Mesendoderm (in vitro differentiated cells): ENCODE measurements at regions not wholly inside any gene's neighbourhood (a gene's known extent, or its start where the extent isn't known, plus 50 kb on each side); places are given as distances from the start of the nearest gene placed in this dataset.

Experiments used
- DNase-seq: peaks from one replicate; pipeline ENCODE4 v3.0.0; 2013
- H2AK5ac ChIP-seq: 2 replicates; pipeline ENCODE4 v1.6.1; 2013; ENCODE audit warnings: low read length, inconsistent platforms
- H2BK120ac ChIP-seq: 2 replicates; pipeline ENCODE4 v1.6.1; 2013; ENCODE audit warnings: low read depth, mild to moderate bottlenecking, low read length, moderate library complexity, mixed read lengths
- H2BK15ac ChIP-seq: replicated peaks from 2 replicates; pipeline ENCODE4 v1.6.1; 2013; ENCODE audit warnings: low read depth, mild to moderate bottlenecking, moderate library complexity
- H2BK5ac ChIP-seq: 2 replicates; pipeline ENCODE4 v1.6.1; 2013; ENCODE audit warnings: low read length, inconsistent platforms
- H3K18ac ChIP-seq: 2 replicates; pipeline ENCODE4 v1.6.1; 2013; ENCODE audit warnings: mild to moderate bottlenecking, low read length, mixed read lengths
- H3K23ac ChIP-seq: one replicate; pipeline ENCODE4 v1.6.1; 2013; ENCODE audit warnings: low read length
- H3K27ac ChIP-seq: 2 replicates; pipeline ENCODE4 v1.5.1; 2013; ENCODE audit warnings: low read depth, mild to moderate bottlenecking, inconsistent platforms, low read length, moderate library complexity
- H3K27me3 ChIP-seq: 2 replicates; pipeline ENCODE4 v1.6.1; 2013; ENCODE audit warnings: low read length, control low read depth, mild to moderate bottlenecking, inconsistent platforms; ENCODE audit not compliant: insufficient read depth, poor library complexity
- H3K36me3 ChIP-seq: 2 replicates; pipeline ENCODE4 v1.6.1; 2013; ENCODE audit warnings: low read length, inconsistent platforms; ENCODE audit not compliant: control insufficient read depth, insufficient read depth
- H3K4ac ChIP-seq: one replicate; pipeline ENCODE4 v1.6.1; 2013; ENCODE audit warnings: low read depth, mild to moderate bottlenecking, low read length, moderate library complexity
- H3K4me1 ChIP-seq: 2 replicates; pipeline ENCODE4 v1.6.1; 2013; ENCODE audit warnings: low read depth, low read length, inconsistent platforms; ENCODE audit not compliant: control insufficient read depth
- H3K4me2 ChIP-seq: 2 replicates; pipeline ENCODE4 v1.6.1; 2013; ENCODE audit warnings: low read length
- H3K4me3 ChIP-seq: 2 replicates; pipeline ENCODE4 v1.5.1; 2013; ENCODE audit warnings: mild to moderate bottlenecking, low read length
- H3K56ac ChIP-seq: one replicate; pipeline ENCODE4 v1.6.1; 2013; ENCODE audit warnings: low read length
- H3K79me1 ChIP-seq: 2 replicates; pipeline ENCODE4 v1.6.1; 2013; ENCODE audit warnings: low read length, inconsistent platforms
- H3K79me2 ChIP-seq: 2 replicates; pipeline ENCODE4 v1.6.1; 2013; ENCODE audit warnings: mild to moderate bottlenecking, low read length; ENCODE audit not compliant: control insufficient read depth, insufficient read depth
- H3K9ac ChIP-seq: 2 replicates; pipeline ENCODE4 v1.6.1; 2013; ENCODE audit warnings: low read length, inconsistent platforms
- H4K5ac ChIP-seq: one replicate; pipeline ENCODE4 v1.6.1; 2013; ENCODE audit warnings: low read length
- H4K8ac ChIP-seq: one replicate; pipeline ENCODE4 v1.6.1; 2013; ENCODE audit warnings: low read depth, mild to moderate bottlenecking, control low read depth, low read length, moderate library complexity
- WGBS: extraction: QIAGEN DNeasy Blood & Tissue Kit; methylation state at CpG from one replicate; pipeline ENCODE4 v1.1.7; 2013; ENCODE audit warnings: low lambda C conversion rate, missing lambda C conversion rate; ENCODE audit not compliant: insufficient coverage; ENCODE audit errors: extremely low coverage; 5-methylcytosine and 5-hydroxymethylcytosine counted together

DNA sequence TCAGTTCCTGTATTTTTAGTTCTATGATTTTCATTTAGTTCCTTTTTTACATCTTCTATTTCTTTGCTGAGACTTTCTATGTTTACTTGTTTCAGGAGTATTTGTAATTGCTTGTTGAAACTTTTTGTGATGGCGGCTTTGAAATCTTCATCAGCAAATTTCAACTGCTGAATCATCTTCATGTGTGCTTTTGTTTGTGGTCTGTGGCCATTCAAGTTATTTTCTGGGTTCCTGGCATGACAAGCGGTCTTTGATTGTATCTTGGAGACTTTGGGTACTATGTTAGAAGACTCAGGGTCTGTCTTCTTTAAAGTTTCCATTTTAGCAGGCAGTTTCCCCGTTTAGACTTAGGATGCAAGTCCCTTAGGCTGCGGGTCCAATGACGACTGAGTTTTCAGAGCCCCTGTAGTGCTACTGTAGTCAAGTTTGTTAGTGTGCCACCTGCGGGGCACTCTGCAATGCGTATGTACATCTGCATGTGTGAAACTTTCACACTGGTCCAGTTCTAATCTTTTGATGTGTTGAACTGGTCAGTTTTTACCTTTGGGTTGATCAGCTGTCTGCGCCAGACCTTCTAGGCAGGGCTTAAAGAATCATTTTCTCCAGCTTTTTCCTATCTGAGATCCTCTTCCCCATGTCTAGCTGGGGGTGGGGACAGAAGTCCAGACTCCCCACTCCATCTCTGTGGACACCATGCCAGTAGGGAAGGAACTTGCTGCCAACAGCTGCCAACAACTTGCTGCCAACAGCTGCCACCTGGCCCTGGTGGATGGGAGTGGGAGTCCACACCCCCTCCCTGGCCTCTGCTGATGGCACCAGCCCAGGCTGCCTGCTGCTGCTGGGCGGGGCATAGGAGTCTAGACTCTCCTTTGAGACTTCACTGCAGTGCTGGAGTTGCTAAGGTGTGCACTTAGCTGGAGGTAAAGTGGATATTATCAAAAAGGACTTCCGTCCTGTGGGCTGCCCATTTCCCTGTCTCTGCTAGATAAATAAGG lies 190.9 kb downstream of the TJP1 start:
- Histone ChIP-seq H2AK5ac (no peak overlapping the region), H2BK15ac (no peak overlapping the region), H3K56ac (no peak overlapping the region), H3K4me1 (no peaks in the 10 kb centered on the region), H3K27ac (no peak overlapping the region), H3K9ac (no peak overlapping the region), H3K23ac (no peak overlapping the region), H3K79me2 (no peaks in the 10 kb centered on the region), H4K8ac (no peak overlapping the region), H3K36me3 (no peaks in the 10 kb centered on the region), H3K27me3 (no peaks in the 10 kb centered on the region), H3K4ac (no peak overlapping the region), H3K18ac (no peak overlapping the region), H2BK5ac (no peak overlapping the region), H2BK120ac (no peak overlapping the region), H4K5ac (no peak overlapping the region), H3K4me2 (no peak overlapping the region), H3K79me1 (no peaks in the 10 kb centered on the region), H3K4me3 (no peak overlapping the region)
- DNase-seq: no peak
- WGBS: no CpG with 5 or more reads among the region's 10 CpGs

DNA sequence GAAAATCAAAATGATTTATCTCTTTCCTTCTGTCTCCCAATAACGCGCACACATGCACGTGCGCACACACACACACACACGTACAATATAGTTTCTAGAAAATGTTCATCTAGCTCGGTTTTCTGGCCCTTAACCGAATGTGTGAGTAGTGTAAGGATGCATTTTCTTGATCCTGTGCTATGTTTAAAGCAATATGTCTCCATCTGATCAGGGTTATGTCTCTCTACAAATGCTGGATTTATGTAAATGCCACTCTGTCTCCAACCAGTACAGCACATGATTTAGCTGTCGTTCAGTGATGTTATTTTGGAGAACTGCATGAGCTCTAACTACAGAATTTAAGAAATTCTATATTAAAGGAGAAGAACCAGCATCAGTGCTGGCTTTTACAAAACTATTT lies 198.0 kb downstream of the TJP1 start:
- H3K4me2 ChIP-seq: no peak overlapping the region
- no peak overlapping the region for H2BK15ac ChIP-seq
- no peak overlapping the region for H3K56ac ChIP-seq
- no peaks in the 10 kb centered on the region for H3K27me3 ChIP-seq
- H2BK5ac ChIP-seq: no peak overlapping the region
- no peaks in the 10 kb centered on the region for H3K36me3 ChIP-seq
- H2AK5ac ChIP-seq: no peak overlapping the region
- H3K4ac ChIP-seq: no peak overlapping the region
- WGBS: no CpG with 5 or more reads among the region's 8 CpGs
- no peaks in the 10 kb centered on the region for H3K79me2 ChIP-seq
- H2BK120ac ChIP-seq: no peak overlapping the region
- H3K27ac ChIP-seq: no peak overlapping the region
- H3K23ac ChIP-seq: no peak overlapping the region
- H3K4me1 ChIP-seq: no peaks in the 10 kb centered on the region
- no peak overlapping the region for H3K4me3 ChIP-seq
- H4K5ac ChIP-seq: no peak overlapping the region
- no peak overlapping the region for H3K9ac ChIP-seq
- no peak for DNase-seq
- no peak overlapping the region for H4K8ac ChIP-seq
- H3K79me1 ChIP-seq: no peaks in the 10 kb centered on the region
- no peak overlapping the region for H3K18ac ChIP-seq

DNA sequence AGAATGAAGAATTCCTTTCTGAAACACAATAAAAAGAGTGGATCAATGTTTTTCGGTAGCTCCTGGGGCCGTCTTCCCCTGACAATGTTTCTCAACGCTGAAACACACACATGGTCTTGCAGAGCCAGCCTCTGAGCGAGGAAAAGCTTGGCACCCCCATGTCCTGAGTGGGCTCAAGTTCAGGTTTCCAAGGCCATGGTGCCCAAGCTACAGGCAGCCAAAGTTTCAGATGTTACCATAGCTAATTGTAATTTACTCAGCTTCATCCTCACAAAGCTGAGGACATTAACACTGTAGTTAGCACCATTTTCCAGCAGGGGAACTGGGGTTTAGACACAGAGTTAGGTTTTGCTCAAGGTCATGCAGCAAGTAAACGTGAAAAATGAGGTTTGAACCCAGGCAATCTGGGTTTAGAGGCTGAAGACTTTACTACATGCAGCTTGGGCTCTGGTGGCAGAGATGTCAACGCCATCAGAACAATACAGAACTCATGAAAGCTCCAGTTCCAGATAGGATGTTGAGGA lies 199.1 kb downstream of the TJP1 start:
- Histone ChIP-seq H4K8ac (no peak overlapping the region), H3K4me2 (no peak overlapping the region), H3K4me3 (no peak overlapping the region), H2BK5ac (no peak overlapping the region), H3K9ac (no peak overlapping the region), H3K27me3 (no peaks in the 10 kb centered on the region), H4K5ac (no peak overlapping the region), H2BK15ac (no peak overlapping the region), H3K23ac (no peak overlapping the region), H3K36me3 (no peaks in the 10 kb centered on the region), H3K79me1 (no peaks in the 10 kb centered on the region), H3K18ac (no peak overlapping the region), H3K4me1 (no peaks in the 10 kb centered on the region), H2AK5ac (no peak overlapping the region), H3K27ac (no peak overlapping the region), H3K4ac (no peak overlapping the region), H3K56ac (no peak overlapping the region), H3K79me2 (no peaks in the 10 kb centered on the region), H2BK120ac (no peak overlapping the region)
- peak; percentile 17 for DNase-seq
- WGBS: no CpG with 5 or more reads among the region's 6 CpGs

DNA sequence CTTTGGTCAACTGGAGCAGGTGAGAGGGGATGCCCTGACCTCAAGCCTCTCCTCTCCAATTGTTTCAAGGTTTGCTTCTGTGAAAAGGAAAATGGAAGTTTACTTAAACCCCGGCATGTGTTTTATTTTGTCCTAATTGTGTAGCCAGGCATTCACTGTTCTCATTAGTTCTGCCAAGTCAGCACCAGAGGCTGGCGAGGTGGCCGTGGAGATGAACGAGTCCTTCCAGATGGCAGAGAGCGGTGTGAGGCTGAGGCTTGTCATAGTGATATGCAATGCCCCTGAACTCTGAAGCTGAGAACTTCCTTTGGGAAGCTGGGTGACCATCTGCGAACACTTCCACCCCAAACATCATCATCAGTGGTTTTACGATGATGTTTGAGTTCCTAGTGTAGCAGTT lies 199.6 kb downstream of the TJP1 start:
- H3K79me2 ChIP-seq: no peaks in the 10 kb centered on the region
- H3K27me3 ChIP-seq: no peaks in the 10 kb centered on the region
- H3K56ac ChIP-seq: no peak overlapping the region
- H2AK5ac ChIP-seq: no peak overlapping the region
- no peaks in the 10 kb centered on the region for H3K4me1 ChIP-seq
- no peak overlapping the region for H2BK120ac ChIP-seq
- no peak overlapping the region for H3K27ac ChIP-seq
- H2BK5ac ChIP-seq: no peak overlapping the region
- H3K36me3 ChIP-seq: no peaks in the 10 kb centered on the region
- no peak overlapping the region for H3K4ac ChIP-seq
- no peak overlapping the region for H3K4me2 ChIP-seq
- no peak overlapping the region for H4K5ac ChIP-seq
- no peak overlapping the region for H3K4me3 ChIP-seq
- no peaks in the 10 kb centered on the region for H3K79me1 ChIP-seq
- H3K18ac ChIP-seq: no peak overlapping the region
- H3K9ac ChIP-seq: no peak overlapping the region
- no peak overlapping the region for H4K8ac ChIP-seq
- DNase-seq: no peak
- WGBS: no CpG with 5 or more reads among the region's 7 CpGs
- no peak overlapping the region for H3K23ac ChIP-seq
- no peak overlapping the region for H2BK15ac ChIP-seq

DNA sequence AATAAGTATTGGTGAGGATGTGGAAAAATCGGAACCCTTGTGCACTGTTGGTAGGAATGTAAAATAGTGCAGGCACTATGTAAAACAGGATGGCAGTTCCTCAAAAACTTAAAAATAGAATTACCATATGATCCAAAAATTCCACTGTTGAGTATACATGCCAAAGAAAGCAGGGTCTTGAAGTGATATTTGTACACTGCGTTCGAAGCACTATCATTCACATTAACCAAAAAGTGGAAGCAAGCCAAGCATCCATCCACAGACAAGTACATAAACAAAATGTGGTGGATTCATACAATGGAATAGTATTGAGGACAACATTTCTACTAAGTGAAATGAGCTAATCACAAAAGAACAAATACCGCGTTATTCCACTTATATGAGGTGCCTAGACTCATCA lies 200.7 kb downstream of the TJP1 start:
- Histone ChIP-seq H3K9ac (no peak overlapping the region), H4K5ac (no peak overlapping the region), H3K27ac (no peak overlapping the region), H3K56ac (no peak overlapping the region), H2AK5ac (no peak overlapping the region), H2BK5ac (no peak overlapping the region), H3K4me3 (no peak overlapping the region), H3K36me3 (no peaks in the 10 kb centered on the region), H3K79me1 (no peaks in the 10 kb centered on the region), H3K79me2 (no peaks in the 10 kb centered on the region), H3K27me3 (no peaks in the 10 kb centered on the region), H3K4me1 (no peaks in the 10 kb centered on the region), H3K23ac (no peak overlapping the region), H4K8ac (no peak overlapping the region), H2BK15ac (no peak overlapping the region), H3K4me2 (no peak overlapping the region), H3K18ac (no peak overlapping the region), H2BK120ac (no peak overlapping the region), H3K4ac (no peak overlapping the region)
- WGBS: no CpG with 5 or more reads among the region's 5 CpGs
- no peak for DNase-seq
